Inflammatory macrophage (primary cell): ENCODE measurements at regions not wholly inside any gene's neighbourhood (a gene's known extent, or its start where the extent isn't known, plus 50 kb on each side); places are given as distances from the start of the nearest gene placed in this dataset.
A peak's percentile ranks its signal among the peaks of the same experiment; 100 is the strongest.

ENCODE experiments used
- DNase-seq, 2 donors: peaks; one replicate each; pipeline ENCODE4 v3.0.0-alpha.2; 2020 to 2022

GRCh38 chr10:2850202-2850601 lies 217.1 kb upstream of the PFKP start:
- DNase-seq = no peak

- DNase-seq = no peak
These were observed 222.4 kb upstream of the PFKP start for GRCh38 chr10:2844925-2845324.

GRCh38 chr10:2839081-2839725 lies 228.1 kb upstream of the PFKP start:
- peak; percentile 39 to 49 for DNase-seq

GRCh38 chr10:2837674-2838073 lies 229.7 kb upstream of the PFKP start:
- no peak for DNase-seq

GRCh38 chr10:2836921-2837662 lies 230.3 kb upstream of the PFKP start:
- no peak for DNase-seq

- DNase-seq = no peak
These were observed 233.1 kb upstream of the PFKP start for GRCh38 chr10:2834214-2834613.

GRCh38 chr10:2831509-2831908 lies 235.8 kb upstream of the PFKP start:
- DNase-seq = no peak

- DNase-seq = no peak
These were observed 238.6 kb upstream of the PFKP start for GRCh38 chr10:2828741-2829140.

- DNase-seq = no peak
These were observed 240.7 kb upstream of the PFKP start for GRCh38 chr10:2826675-2827074.

- DNase-seq = no peak
These were observed 241.5 kb upstream of the PFKP start for GRCh38 chr10:2825841-2826240.

- no peak for DNase-seq
These were observed 249.3 kb upstream of the PFKP start for GRCh38 chr10:2817940-2818636.

- DNase-seq = no peak
These were observed 253.7 kb upstream of the PFKP start for GRCh38 chr10:2813693-2814092.

- DNase-seq = no peak
These were observed 254.1 kb upstream of the PFKP start for GRCh38 chr10:2813286-2813685.

- DNase-seq = no peak
These were observed 254.7 kb upstream of the PFKP start for GRCh38 chr10:2812631-2813030.

- no peak for DNase-seq
These were observed 267.2 kb upstream of the PFKP start for GRCh38 chr10:2800178-2800577.

- DNase-seq = no peak
These were observed 268.9 kb upstream of the PFKP start for GRCh38 chr10:2798336-2799022.

GRCh38 chr10:2791774-2792443 lies 275.4 kb upstream of the PFKP start:
- DNase-seq = no peak

- DNase-seq = no peak
These were observed 276.8 kb upstream of the PFKP start for GRCh38 chr10:2790396-2791188.

- no peak for DNase-seq
These were observed 281.1 kb upstream of the PFKP start for GRCh38 chr10:2786251-2786650.

GRCh38 chr10:2784766-2785165 lies 282.6 kb upstream of the PFKP start:
- DNase-seq = no peak

GRCh38 chr10:2782950-2783349 lies 284.4 kb upstream of the PFKP start:
- no peak for DNase-seq

GRCh38 chr10:2782265-2782664 lies 285.1 kb upstream of the PFKP start:
- no peak for DNase-seq
